H9 (cell line): ENCODE measurements at regions not wholly inside any gene's neighbourhood (a gene's known extent, or its start where the extent isn't known, plus 50 kb on each side); places are given as distances from the start of the nearest gene placed in this dataset.

Source experiments
- DNase-seq: peaks from one replicate; pipeline ENCODE4 v3.0.0-alpha.2; 2017
- H2AFZ ChIP-seq: one replicate; pipeline ENCODE4 v1.6.1; 2013; ENCODE audit warnings: mild to moderate bottlenecking, low read length, control low read depth, moderate library complexity
- H2AK5ac ChIP-seq: 2 replicates; pipeline ENCODE4 v1.6.1; 2013; ENCODE audit warnings: low read length, control low read depth, mixed read lengths; ENCODE audit not compliant: insufficient read length
- H2BK120ac ChIP-seq: one replicate; pipeline ENCODE4 v1.6.1; 2013; ENCODE audit warnings: low read depth, mild to moderate bottlenecking, low read length, control low read depth, inconsistent platforms; ENCODE audit not compliant: poor library complexity, severe bottlenecking
- H2BK12ac ChIP-seq: 2 replicates; pipeline ENCODE4 v1.6.1; 2013; ENCODE audit warnings: low read length, control low read depth, mixed read lengths, low read depth; ENCODE audit not compliant: insufficient read length
- H2BK15ac ChIP-seq: 2 replicates; pipeline ENCODE4 v1.6.1; 2013; ENCODE audit warnings: low read depth, low read length, control low read depth
- H2BK20ac ChIP-seq: one replicate; pipeline ENCODE4 v1.6.1; 2013; ENCODE audit warnings: low read depth, mild to moderate bottlenecking, low read length, control low read depth, inconsistent platforms; ENCODE audit not compliant: poor library complexity, severe bottlenecking
- H2BK5ac ChIP-seq: 2 replicates; pipeline ENCODE4 v1.6.1; 2013; ENCODE audit warnings: low read length, control low read depth, mixed read lengths; ENCODE audit not compliant: insufficient read length
- H3K14ac ChIP-seq: 2 replicates; pipeline ENCODE4 v1.6.1; 2013; ENCODE audit warnings: low read length, control low read depth; ENCODE audit not compliant: insufficient read depth
- H3K18ac ChIP-seq: 2 replicates; pipeline ENCODE4 v1.6.1; 2013; ENCODE audit warnings: low read depth, mild to moderate bottlenecking, mixed read lengths, low read length, control low read depth; ENCODE audit not compliant: insufficient read length
- H3K23ac ChIP-seq: 2 replicates; pipeline ENCODE4 v1.6.1; 2013; ENCODE audit warnings: low read length, control low read depth, mixed read lengths, low read depth; ENCODE audit not compliant: insufficient read length
- H3K23me2 ChIP-seq: 2 replicates; pipeline ENCODE4 v1.6.1; 2013; ENCODE audit warnings: low read depth, mild to moderate bottlenecking, mixed read lengths, low read length, control low read depth; ENCODE audit not compliant: insufficient read length, poor library complexity, severe bottlenecking
- H3K27ac ChIP-seq: 2 replicates; pipeline ENCODE4 v1.5.1; 2013; ENCODE audit warnings: low read length, control low read depth, mixed read lengths, low read depth; ENCODE audit not compliant: insufficient read length
- H3K27me3 ChIP-seq: 2 replicates; pipeline ENCODE4 v1.6.1; 2013; ENCODE audit warnings: low read length, control low read depth, inconsistent platforms; ENCODE audit not compliant: insufficient read depth
- H3K4ac ChIP-seq: 2 replicates; pipeline ENCODE4 v1.6.1; 2013; ENCODE audit warnings: low read depth, mild to moderate bottlenecking, control low read depth, inconsistent platforms, low read length, moderate library complexity
- H3K4me1 ChIP-seq: 2 replicates; pipeline ENCODE4 v1.6.1; 2013; ENCODE audit warnings: low read length, control low read depth, inconsistent platforms; ENCODE audit not compliant: insufficient read depth
- H3K4me2 ChIP-seq: 2 replicates; pipeline ENCODE4 v1.6.1; 2013; ENCODE audit warnings: low read length, control low read depth, mixed read lengths; ENCODE audit not compliant: insufficient read length, insufficient read depth
- H3K56ac ChIP-seq: 2 replicates; pipeline ENCODE4 v1.6.1; 2013; ENCODE audit warnings: low read depth, mild to moderate bottlenecking, mixed read lengths, low read length, control low read depth; ENCODE audit not compliant: insufficient read length
- H3K79me1 ChIP-seq: 2 replicates; pipeline ENCODE4 v1.6.1; 2013; ENCODE audit warnings: low read depth, mild to moderate bottlenecking, moderate library complexity, low read length, control low read depth, inconsistent platforms; ENCODE audit not compliant: insufficient read depth, poor library complexity, severe bottlenecking
- H3K79me2 ChIP-seq: 2 replicates; pipeline ENCODE4 v1.6.1; 2013; ENCODE audit warnings: low read length, control low read depth, inconsistent platforms; ENCODE audit not compliant: insufficient read depth
- H3K9ac ChIP-seq: 2 replicates; pipeline ENCODE4 v1.6.1; 2013; ENCODE audit warnings: low read length, control low read depth, mixed read lengths; ENCODE audit not compliant: insufficient read length; ENCODE audit errors: extremely low read depth
- H3K9me3 ChIP-seq: one replicate; pipeline ENCODE4 v1.6.1; 2013; ENCODE audit warnings: low read depth, low read length, inconsistent platforms; ENCODE audit not compliant: control insufficient read depth
- H3T11ph ChIP-seq: one replicate; pipeline ENCODE4 v1.6.1; 2013; ENCODE audit warnings: mild to moderate bottlenecking, low read length, control low read depth, inconsistent platforms
- H4K20me1 ChIP-seq: one replicate; pipeline ENCODE4 v1.6.1; 2013; ENCODE audit not compliant: control insufficient read depth, insufficient read length, insufficient read depth
- H4K5ac ChIP-seq: 2 replicates; pipeline ENCODE4 v1.6.1; 2013; ENCODE audit warnings: low read depth, mild to moderate bottlenecking, mixed read lengths, low read length, control low read depth; ENCODE audit not compliant: insufficient read length
- H4K8ac ChIP-seq: replicated peaks from 2 replicates; pipeline ENCODE4 v1.6.1; 2013; ENCODE audit warnings: low read length, control low read depth, mixed read lengths, low read depth; ENCODE audit not compliant: insufficient read length
- H4K91ac ChIP-seq: 2 replicates; pipeline ENCODE4 v1.6.1; 2013; ENCODE audit warnings: low read depth, mild to moderate bottlenecking, moderate library complexity, mixed read lengths, low read length, control low read depth; ENCODE audit not compliant: insufficient read length
- H3K27ac Mint-ChIP-seq, 3 experiments: 2 replicates in 2 of 3; 3 replicates in 1 of 3; pipeline ENCODE4 v1.8.0; 2020 to 2021; ENCODE audit warnings: mixed read lengths in 3 of 3, mild to moderate bottlenecking in 1 of 3, moderate library complexity in 1 of 3
- H3K27me3 Mint-ChIP-seq: 2 replicates; pipeline ENCODE4 v1.8.0; 2021; ENCODE audit warnings: low read depth, mild to moderate bottlenecking, moderate library complexity, mixed read lengths
- H3K36me3 Mint-ChIP-seq, 3 experiments: 2 replicates in 2 of 3; 3 replicates in 1 of 3; pipeline ENCODE4 v1.8.0; 2020 to 2021; ENCODE audit warnings: low read depth in 3 of 3, mixed read lengths in 3 of 3; ENCODE audit not compliant: insufficient read depth in 1 of 3
- H3K4me1 Mint-ChIP-seq, 2 experiments: 2 replicates each; pipeline ENCODE4 v1.8.0; 2020; ENCODE audit warnings: mixed read lengths in 2 of 2
- H3K4me3 Mint-ChIP-seq, 2 experiments: 2 replicates in 1 of 2; 3 replicates in 1 of 2; pipeline ENCODE4 v1.8.0; 2020 to 2021; ENCODE audit warnings: mild to moderate bottlenecking in 2 of 2, mixed read lengths in 2 of 2, moderate library complexity in 1 of 2
- H3K9me3 Mint-ChIP-seq, 2 experiments: 2 replicates in 1 of 2; 3 replicates in 1 of 2; pipeline ENCODE4 v1.8.0; 2020; ENCODE audit warnings: mild to moderate bottlenecking in 2 of 2, mixed read lengths in 2 of 2, moderate library complexity in 1 of 2
- WGBS: extraction: QIAGEN DNeasy Blood & Tissue Kit; methylation state at CpG from one replicate; pipeline ENCODE4 v1.1.7; 2013; ENCODE audit warnings: missing lambda C conversion rate, low lambda C conversion rate, mixed read lengths; ENCODE audit not compliant: insufficient read length; ENCODE audit errors: extremely low coverage; 5-methylcytosine and 5-hydroxymethylcytosine counted together
- TF ChIP-seq, protein P1 (sequence below): fragments of 200-600 bp; sonication (generic); conservative IDR thresholded peaks from 3 replicates; pipeline ENCODE4 v1.8.0; 2021; ENCODE audit warnings: antibody characterized with exemption, mild to moderate bottlenecking

DNA sequence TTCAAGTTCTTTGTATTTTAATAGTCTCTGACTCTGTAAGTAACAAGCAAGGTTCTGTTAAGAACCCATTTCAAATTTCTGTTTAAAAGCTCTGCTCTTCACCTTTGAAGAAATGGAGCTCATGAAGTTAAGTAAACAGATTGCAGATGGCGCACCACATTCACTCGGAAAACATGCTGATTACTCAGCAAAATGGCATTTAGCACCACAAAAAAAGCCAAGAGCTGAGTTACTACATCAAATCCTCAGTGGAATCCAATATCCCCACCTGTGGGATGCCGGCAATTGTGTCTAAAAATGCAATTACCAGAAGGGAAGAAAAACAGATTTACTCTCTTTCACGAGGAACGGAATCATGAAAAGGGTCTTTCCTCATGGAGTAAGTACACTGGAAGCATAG lies 758.0 kb downstream of the NTRK3 start:
- no peak overlapping the region for H3K27ac ChIP-seq
- no peaks in the 10 kb centered on the region for H3K79me1 ChIP-seq
- no peak overlapping the region for H3K23ac ChIP-seq
- no peaks in the 10 kb centered on the region for H3K23me2 ChIP-seq
- no peak overlapping the region for H4K91ac ChIP-seq
- no peak overlapping the region for H2BK15ac ChIP-seq
- H4K5ac ChIP-seq, result no peak overlapping the region
- no peak overlapping the region for H3K56ac ChIP-seq
- no peak for DNase-seq
- no peak overlapping the region for H3K4me3 Mint-ChIP-seq
- TF ChIP-seq, protein P1, sequence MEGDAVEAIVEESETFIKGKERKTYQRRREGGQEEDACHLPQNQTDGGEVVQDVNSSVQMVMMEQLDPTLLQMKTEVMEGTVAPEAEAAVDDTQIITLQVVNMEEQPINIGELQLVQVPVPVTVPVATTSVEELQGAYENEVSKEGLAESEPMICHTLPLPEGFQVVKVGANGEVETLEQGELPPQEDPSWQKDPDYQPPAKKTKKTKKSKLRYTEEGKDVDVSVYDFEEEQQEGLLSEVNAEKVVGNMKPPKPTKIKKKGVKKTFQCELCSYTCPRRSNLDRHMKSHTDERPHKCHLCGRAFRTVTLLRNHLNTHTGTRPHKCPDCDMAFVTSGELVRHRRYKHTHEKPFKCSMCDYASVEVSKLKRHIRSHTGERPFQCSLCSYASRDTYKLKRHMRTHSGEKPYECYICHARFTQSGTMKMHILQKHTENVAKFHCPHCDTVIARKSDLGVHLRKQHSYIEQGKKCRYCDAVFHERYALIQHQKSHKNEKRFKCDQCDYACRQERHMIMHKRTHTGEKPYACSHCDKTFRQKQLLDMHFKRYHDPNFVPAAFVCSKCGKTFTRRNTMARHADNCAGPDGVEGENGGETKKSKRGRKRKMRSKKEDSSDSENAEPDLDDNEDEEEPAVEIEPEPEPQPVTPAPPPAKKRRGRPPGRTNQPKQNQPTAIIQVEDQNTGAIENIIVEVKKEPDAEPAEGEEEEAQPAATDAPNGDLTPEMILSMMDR, result no peak
- no peak overlapping the region for H3K4me2 ChIP-seq
- no peaks in the 10 kb centered on the region for H3K9me3 ChIP-seq
- H2AK5ac ChIP-seq, result no peak overlapping the region
- H3K79me2 ChIP-seq, result no peaks in the 10 kb centered on the region
- H3K4ac ChIP-seq, result no peak overlapping the region
- no peak overlapping the region for H2AFZ ChIP-seq
- H4K8ac ChIP-seq, result no peak overlapping the region
- no peaks in the 10 kb centered on the region for H3K27me3 ChIP-seq
- no peak overlapping the region for H3K14ac ChIP-seq
- peaks cover 3 to 6% of the 10 kb centered on the region in 2 experiments; a peak in 3 of 5 replicates for H3K9me3 Mint-ChIP-seq
- no peaks in the 10 kb centered on the region for H4K20me1 ChIP-seq
- no peak overlapping the region for H2BK120ac ChIP-seq
- no peak overlapping the region for H3K9ac ChIP-seq
- no peak overlapping the region for H3K18ac ChIP-seq
- H3K27ac Mint-ChIP-seq, result no peak overlapping the region
- no peak overlapping the region for H2BK20ac ChIP-seq
- H3K27me3 Mint-ChIP-seq, result no peaks in the 10 kb centered on the region; the same call in 1 of the 2 replicates
- H3K36me3 Mint-ChIP-seq, result peaks cover 0 to 8% (median 0%) of the 10 kb centered on the region in 3 experiments; a peak in 1 of 7 replicates
- no peak overlapping the region for H2BK12ac ChIP-seq
- H3K4me1 ChIP-seq, result no peaks in the 10 kb centered on the region
- H3T11ph ChIP-seq, result no peak overlapping the region
- WGBS, result no CpG with 5 or more reads among the region's 5 CpGs
- H3K4me1 Mint-ChIP-seq, result peaks cover 5 to 8% of the 10 kb centered on the region in 2 experiments; a peak in 3 of 4 replicates
- no peak overlapping the region for H2BK5ac ChIP-seq
